GM19239 (cell line): ENCODE measurements at regions not wholly inside any gene's neighbourhood (a gene's known extent, or its start where the extent isn't known, plus 50 kb on each side); places are given as distances from the start of the nearest gene placed in this dataset.

Source experiments
- DNase-seq: peaks from one replicate; pipeline ENCODE4 v3.0.0; 2011; ENCODE audit warnings: low spot score; ENCODE audit not compliant: insufficient read length
- FAIRE-seq: peaks from 2 replicates; lab custom pipeline; 2011; peaks lifted over from hg19 to GRCh38; lab: Jason Lieb, UNC

GRCh38 chr4:179543771-179544170, 2101.5 kb upstream of the AGA start:
- DNase-seq (no peak), FAIRE-seq (no peak)

- FAIRE-seq, result no peak
- DNase-seq, result no peak
These were observed 2102.3 kb upstream of the AGA start for GRCh38 chr4:179544496-179544895.

- DNase-seq (no peak), FAIRE-seq (no peak)
These were observed 2109.9 kb upstream of the AGA start for GRCh38 chr4:179552131-179552530.

DNA sequence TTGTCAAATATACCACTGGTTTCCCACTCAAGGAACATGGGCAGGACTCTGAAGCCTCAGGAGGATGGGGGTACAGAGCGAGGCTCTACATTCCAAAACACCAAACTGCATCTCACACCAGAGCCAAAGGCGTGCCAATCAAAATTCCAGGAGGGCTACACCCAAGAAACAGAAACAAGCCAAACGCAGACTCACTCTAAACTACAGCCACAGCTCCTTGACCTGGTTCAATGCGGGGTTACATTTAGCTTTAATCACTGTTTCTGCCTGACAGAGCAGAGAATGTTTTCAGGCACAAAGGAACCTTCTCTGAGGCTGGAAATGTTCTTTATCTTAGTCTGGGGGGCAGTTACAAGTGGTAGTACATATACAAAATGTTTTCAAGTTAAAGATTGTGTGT, 2121.5 kb upstream of the AGA start:
- no peak for FAIRE-seq

DNA sequence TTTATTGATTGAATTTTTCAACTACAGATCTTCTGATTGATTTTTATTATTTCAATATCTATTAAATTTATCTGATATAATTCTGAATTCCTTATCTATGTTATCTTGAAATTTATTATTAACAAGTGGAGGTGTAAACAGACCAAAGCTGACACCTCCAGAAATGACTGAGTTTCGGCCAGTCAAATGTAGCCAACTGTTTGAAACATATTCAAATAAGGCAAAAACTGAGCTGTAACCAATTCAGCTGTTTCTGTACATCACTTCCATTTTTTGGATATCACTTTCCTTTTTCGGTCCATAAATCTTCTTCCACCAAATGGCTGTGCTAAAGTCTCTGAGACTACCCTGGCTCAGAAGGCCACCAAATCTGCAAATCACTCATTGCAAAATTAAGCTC, 2127.3 kb upstream of the AGA start:
- DNase-seq, result no peak
- FAIRE-seq, result no peak

More for the DNA sequence above, 2121.5 kb upstream of the AGA start:
- no peak for DNase-seq

- FAIRE-seq, result no peak
- no peak for DNase-seq
These were observed 2140.1 kb upstream of the AGA start for GRCh38 chr4:179582164-179582905.

GRCh38 chr4:179583221-179583620, 2141.0 kb upstream of the AGA start:
- no peak for DNase-seq
- no peak for FAIRE-seq

DNA sequence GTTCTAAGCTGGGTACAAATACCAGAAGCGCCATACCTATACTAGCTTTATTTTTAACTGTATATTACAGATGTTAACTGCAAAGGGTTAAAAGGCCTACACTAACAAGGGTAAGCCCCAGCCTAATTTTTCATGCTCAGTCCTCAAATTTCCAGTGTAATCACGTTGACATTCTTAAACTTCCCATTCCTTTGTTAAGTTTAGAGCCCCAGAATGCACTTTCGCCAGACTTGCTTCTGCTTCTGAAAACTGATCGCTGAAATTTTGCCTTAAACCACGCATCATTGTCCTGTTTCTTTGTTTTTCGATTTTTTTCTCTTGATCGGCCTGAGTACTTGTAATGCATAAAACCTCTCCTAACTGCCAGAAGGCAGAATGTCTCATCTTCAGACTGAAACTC, 2141.9 kb upstream of the AGA start:
- no peak for FAIRE-seq
- DNase-seq, result no peak

- FAIRE-seq (no peak), DNase-seq (no peak)
These were observed 2143.5 kb upstream of the AGA start for GRCh38 chr4:179585761-179586160.

- no peak for DNase-seq
- no peak for FAIRE-seq
These were observed 2144.2 kb upstream of the AGA start for GRCh38 chr4:179586460-179586859.

DNA sequence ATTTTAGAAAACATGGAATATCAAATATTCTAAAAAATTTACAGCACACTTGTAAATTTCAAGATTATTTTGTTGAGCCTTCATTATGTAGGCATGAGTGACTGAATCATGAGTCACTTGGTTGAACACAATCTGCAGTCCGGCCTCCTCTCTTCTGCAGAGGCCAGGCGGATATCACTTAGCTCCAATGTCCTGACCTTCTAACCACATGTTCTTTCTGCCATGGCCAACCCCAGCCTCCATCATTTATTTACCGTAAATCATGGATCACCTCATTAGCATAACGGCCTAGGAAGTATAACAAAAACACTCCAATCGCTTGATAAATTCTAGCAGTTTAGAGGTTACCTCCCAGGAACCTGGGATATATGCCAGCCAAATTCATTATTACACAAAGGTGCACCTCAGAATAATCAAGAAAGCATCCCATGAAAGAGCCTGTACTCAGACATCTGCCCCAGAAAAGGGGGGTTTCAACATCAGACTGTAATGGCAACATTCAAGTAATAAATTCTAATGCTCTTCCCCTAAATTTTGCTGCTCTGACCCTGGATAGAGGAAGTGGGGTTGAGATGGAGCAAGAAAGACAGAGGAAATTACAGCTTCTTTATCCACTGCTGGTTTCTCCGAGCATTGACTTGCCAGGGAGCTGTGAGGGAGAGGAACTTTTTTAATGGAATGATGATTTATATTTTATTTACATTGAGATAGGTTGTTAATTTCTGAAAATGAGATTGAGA, 2153.6 kb upstream of the AGA start:
- FAIRE-seq (no peak), DNase-seq (no peak)

GRCh38 chr4:179596621-179597020, 2154.4 kb upstream of the AGA start:
- FAIRE-seq (no peak), DNase-seq (no peak)

DNA sequence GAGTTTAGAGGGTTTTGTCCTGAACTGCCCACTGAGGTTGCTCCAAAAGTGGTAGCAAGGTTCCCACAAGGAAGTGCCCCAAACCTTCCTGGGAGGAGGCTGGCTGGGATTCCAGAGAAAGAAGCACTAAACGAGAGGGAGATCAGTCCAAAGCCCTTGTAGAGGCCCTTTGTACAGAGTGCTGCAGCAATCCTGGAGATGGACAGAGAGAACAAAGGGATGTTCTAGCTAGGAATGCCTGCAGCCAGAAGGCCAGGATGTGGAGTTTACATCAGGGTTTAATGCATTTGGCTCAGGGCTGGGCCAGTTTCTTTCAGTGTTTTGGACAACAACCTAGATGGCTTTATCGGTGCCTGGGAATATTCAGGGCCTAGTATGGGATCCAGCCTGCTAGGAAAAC, 2155.1 kb upstream of the AGA start:
- DNase-seq, result no peak
- no peak for FAIRE-seq

GRCh38 chr4:179601671-179602070, 2159.4 kb upstream of the AGA start:
- DNase-seq (no peak), FAIRE-seq (no peak)

DNA sequence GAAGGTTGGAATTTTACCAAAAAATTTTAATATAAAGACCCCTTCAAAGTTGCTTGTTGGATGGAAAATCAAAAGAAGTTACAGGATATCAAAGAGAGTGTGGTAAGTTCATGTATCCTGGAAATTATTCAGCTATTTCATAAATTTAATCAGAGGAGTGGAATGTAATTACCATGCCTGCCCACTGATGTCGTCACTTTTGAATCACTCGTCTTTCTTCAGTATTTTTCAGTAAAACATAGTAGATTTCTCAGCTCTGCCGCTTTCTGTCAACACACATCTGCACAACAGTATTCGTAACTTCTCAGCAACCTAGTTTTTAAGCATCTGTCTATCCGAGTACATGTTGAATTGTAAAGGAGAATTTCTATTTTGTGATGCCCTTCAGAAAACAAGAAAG, 2163.0 kb upstream of the AGA start:
- DNase-seq (no peak), FAIRE-seq (no peak)

GRCh38 chr4:179607003-179607402, 2164.8 kb upstream of the AGA start:
- DNase-seq (no peak), FAIRE-seq (no peak)

DNA sequence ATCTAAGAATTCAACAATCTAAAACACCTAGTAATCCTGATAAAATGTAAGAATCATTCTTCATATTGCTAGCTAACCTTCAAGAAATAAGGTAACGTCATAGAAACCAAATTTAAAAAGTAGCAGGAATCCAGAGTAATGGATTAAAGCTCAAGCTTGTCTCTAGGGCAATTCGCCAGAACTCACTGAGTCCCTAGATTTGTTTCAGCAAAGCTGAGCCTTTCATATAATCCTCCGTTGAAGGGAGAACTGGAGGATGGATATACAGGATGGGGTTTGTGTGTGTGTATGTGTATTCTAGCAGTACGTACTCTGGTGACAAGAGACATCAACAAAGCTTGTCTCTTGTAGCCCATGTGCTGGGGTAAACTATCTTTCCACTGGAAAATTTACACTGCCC, 2173.5 kb upstream of the AGA start:
- FAIRE-seq (no peak), DNase-seq (no peak)

DNA sequence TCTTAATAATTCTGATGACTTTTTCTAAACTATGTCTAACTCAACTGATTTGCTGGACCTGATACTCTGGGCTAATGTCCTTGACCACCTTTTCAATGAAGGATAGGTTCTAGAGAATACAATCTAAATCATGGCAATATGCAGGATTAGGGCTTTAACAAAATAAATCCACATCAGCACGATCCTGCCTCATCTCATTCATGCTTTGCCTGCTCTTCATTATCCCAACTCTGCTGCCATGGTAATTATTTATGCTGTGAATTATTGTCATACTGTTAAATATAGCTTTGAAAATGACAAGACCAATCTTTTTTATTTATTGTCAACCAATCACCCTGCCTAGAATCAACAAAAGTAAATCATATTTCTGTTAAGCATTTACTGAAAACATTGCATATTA, 2176.7 kb upstream of the AGA start:
- FAIRE-seq (no peak), DNase-seq (no peak)

- DNase-seq (no peak), FAIRE-seq (no peak)
These were observed 2182.5 kb upstream of the AGA start for GRCh38 chr4:179624768-179625181.

DNA sequence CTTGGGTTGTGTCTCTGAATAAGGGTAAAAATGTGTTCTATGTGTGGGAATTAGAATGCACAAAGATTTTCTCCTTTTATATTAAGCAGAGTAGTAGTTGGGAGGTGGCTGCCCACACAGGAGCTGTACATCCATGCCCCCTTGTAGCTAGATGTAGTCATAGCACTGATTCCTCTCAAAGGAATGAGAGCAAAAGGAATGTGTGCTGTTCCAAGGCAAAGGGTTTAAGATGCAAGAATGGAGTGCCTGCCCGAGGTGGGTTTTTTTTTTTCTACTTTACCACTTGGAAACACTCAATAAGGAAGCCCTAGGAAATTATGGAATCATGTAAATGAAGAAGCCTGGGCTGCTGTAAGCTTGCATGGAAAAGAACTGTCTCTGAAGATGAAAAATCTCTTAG, 2183.2 kb upstream of the AGA start:
- no peak for DNase-seq
- FAIRE-seq, result no peak

DNA sequence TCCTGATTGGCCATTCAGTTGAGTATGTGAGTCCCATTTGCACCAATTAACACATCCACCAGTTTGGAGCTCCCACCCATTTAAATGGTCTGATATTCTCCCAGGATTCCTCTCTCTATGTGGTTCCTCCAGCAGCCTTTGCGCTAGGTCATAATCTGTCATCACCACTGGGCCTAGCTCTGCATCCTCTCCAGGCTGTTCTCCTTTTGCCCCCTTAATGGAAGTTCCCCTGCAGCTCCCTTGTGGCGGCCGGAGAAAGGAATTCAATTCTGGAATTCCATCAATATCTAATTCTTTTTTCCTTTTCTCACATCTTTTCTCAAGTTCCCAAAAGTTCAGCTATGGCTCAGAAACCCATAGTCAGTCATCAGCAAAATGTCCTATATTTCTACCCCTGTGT, 2184.4 kb upstream of the AGA start:
- DNase-seq, result no peak
- no peak for FAIRE-seq

GRCh38 chr4:179631321-179631720, 2189.1 kb upstream of the AGA start:
- DNase-seq (no peak), FAIRE-seq (no peak)
